GM18861 (cell line): ENCODE measurements at regions not wholly inside any gene's neighbourhood (a gene's known extent, or its start where the extent isn't known, plus 50 kb on each side); places are given as distances from the start of the nearest gene placed in this dataset.

ENCODE experiments used
- ATAC-seq: cut with Tn5 transposase; IDR thresholded peaks from one replicate; pipeline ENCODE4 v1.9.1; 2021; ENCODE audit not compliant: unreplicated experiment

- ATAC-seq, result no peak
Measured at GRCh38 chr5:142479150-142479549, 154.3 kb upstream of the SPRY4 start.

DNA sequence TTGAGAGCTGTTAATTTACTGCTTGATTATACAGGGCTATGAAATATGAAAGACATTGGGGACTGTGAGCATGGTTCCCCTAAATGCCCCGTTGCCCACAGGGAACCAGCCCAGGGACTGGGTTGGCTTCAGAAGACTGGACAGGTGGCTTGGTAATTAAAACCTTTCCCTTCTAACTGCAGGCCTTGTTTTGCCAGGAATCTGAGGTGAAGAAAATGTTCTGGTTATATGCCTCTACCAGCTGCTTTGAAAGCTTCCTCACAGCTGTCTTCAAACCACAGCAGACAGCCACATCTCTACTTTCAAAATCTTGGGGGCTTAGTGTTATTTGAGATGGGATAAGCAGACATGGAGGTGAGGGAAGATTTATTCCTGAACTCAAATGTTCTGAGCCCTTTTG, 153.3 kb upstream of the SPRY4 start:
- no peak for ATAC-seq

- no peak for ATAC-seq
Measured at GRCh38 chr5:142475102-142475513, 150.3 kb upstream of the SPRY4 start.

- ATAC-seq, result no peak
Measured at GRCh38 chr5:142474431-142475094, 149.7 kb upstream of the SPRY4 start.

DNA sequence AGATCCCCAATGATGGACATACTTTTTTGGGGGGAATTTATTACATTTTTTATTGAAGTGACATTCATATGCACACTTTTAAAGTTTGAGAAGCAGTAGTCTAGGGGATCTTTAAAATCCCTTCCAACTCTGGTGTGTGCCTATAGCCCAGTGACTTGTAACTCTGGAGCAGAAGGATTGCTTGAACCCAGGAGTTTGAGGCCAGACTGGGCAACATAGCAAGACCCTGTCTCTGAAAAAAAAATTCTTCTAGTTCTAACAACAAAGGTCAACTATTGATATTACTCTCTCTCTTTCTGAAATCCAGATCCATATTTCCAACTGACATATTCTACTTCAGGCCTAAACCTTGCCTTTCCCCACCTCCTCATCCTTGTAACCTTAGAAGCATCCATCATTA, 148.2 kb upstream of the SPRY4 start:
- no peak for ATAC-seq

DNA sequence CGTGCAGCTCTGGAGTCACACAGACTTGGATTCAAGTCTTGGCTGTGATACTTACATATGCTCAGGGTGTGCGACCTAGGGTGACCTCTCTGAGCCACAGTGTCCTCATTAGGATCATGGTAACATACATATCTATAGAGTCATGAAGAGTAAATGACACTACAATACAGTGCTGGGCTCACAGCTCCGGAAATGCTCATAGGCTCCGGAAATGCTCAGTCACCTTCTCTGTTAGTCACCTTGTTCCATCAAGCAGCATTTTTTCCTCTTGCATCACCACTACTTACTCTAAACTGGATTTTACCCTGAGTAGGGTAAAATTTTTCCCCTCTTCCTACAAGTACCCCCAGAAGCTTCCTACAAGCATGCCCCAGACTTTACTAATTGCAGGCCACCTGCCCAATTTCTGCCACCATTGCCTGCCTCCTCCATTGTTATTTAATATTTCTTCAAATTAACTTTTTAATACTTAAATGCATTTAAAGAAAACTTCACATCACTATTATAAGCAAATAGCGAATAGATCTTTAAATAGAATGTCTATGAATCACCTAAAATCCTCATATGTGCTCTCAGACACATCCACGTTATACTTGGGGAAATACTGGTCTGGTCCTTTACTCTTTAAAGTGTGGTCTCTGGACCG, 147.6 kb upstream of the SPRY4 start:
- ATAC-seq, result no peak

GRCh38 chr5:142466195-142466971, 141.6 kb upstream of the SPRY4 start:
- no peak for ATAC-seq

- no peak for ATAC-seq
Measured at GRCh38 chr5:142465476-142465875, 140.7 kb upstream of the SPRY4 start.

- ATAC-seq, result no peak
Measured at GRCh38 chr5:142463904-142464303, 139.1 kb upstream of the SPRY4 start.

DNA sequence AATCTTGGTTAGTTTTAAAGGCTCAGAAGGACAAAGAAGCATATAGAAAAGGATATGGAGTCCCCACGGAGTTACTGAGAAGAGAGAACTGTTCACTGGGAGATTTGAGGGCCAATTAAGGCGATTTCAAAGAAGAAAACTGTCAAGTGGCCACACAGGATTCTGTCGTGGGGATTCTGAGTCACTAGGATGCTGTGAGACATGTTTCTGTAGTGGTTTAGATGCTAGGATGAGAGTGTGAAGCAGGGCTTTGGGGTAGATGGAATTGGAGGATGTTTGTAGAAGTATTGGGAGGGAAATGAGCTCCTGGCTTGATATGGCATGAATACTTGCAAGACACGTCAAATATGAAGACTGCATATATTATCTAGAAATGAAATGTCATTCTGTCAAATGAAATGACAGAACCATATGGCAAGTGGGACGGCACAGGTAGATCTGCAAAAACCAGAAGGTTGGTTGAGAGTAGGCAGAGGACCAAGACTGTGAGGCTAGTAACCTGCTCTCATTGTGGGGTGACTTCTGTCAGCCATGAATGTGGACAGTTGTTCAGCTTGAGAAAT, 136.3 kb upstream of the SPRY4 start:
- no peak for ATAC-seq

DNA sequence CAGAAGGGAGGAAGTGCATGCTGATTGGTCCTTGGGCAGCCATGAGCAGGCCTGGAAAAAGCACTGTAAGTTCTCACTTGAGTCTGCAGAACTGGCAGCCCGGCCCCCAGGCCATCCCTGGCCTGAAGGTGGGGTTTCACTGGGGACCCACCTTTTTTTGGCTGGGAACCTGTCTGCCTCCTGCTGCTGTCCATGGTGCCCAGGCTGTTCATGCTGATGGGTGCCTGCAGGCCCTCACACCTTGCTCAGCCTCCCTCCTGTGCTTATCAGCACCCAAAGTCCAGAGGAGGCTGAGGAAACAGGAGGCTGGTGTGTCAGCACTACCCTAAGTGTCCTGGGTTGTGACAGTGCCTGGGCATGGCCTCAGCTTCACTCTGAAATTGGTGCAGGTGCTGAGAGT, 134.4 kb upstream of the SPRY4 start:
- no peak for ATAC-seq

DNA sequence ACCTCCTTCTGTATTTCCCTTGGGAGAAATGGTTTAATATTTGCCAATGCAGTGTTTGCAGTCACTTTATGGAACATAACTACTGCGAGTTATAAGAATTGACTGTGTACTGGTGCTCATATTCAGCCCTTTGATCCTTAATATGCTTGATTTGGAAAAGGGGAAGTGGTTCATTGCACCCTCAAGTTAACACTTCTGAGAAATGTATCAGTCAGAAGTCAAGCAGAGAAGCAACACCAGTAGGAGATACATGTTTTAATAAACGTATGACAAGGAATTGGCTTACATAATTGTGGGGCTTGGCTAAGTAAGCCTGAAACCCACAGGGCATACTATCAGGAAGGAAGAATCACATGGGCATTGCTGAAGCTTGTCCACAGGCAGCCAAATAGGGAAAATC, 131.0 kb upstream of the SPRY4 start:
- ATAC-seq, result no peak

DNA sequence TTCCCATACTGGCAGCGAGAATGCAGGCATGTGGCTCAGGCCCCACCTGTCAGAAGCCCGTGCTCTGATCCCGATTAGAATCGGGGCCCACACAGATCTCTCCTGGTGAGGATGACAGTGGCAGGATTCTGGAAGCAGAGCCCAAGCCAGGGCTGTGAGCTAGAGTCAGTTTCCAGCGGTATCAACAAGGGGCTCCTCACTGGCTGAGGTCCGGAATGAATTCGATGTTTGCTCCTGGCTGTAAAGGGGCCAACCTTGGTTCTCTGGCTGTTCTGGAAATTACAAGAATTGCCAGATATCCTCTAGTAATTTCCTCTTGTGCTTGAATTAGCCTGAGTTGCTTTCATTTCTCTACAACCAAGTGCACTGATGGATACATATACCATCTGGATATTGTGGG, 129.1 kb upstream of the SPRY4 start:
- no peak for ATAC-seq

DNA sequence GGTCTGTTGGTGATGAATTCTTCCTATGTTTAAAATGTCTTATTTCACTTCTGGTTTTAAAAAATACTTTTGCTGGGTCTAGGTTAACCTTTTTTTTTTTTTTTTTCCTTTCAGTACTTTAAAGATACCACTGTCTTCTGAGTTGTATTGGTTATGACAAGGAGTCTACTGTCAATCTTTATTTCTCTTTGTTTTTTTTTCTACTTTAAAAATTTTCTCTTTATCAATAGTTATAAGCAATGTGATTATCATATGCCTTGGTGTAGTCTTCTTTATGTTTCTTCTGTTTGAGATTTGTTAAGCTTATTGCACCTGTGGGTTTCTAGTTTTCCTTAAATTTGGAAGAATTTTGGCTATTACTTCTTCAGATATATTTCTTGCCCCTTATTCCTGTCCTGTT, 125.6 kb upstream of the SPRY4 start:
- no peak for ATAC-seq

DNA sequence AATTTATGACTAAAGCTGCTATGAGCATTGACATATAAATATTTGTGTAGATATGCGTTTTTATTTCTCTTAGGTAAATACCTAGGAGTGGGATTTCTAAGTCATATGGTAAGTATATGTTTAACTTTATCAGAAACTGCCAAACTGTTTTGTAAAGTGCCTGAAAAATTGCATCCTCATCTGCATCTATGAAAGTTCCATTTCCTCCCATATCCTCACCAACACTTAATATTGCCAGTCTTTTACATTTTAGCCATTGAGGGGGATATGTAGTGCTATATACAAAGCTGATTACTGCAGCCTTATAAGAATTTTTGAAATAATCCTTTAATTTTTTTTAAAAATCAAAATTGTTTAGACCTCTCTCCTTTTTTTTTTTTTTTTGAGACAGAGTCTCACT, 123.1 kb upstream of the SPRY4 start:
- ATAC-seq, result no peak

- ATAC-seq, result no peak
Measured at GRCh38 chr5:142446960-142447279, 122.1 kb upstream of the SPRY4 start.

- no peak for ATAC-seq
Measured at GRCh38 chr5:142446131-142446959, 121.5 kb upstream of the SPRY4 start.

DNA sequence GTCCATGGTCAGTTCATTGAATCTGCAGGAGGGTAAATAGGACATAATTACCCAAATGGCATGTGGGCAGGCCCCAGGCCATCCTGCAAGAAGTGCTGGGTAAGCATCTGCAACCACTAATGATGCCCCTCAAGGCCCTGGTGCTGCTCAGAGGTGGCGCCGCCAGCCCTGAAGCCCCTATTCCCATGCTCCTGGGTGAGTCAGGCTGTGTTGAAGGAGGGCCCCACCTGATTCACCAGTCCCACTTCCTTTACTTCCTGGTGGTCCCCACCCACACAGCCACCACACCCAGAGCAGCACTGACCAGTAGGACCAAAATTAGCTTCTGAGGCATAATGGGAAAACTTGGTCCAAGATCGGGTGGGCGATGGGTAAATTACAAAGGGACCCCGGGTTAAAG, 120.4 kb upstream of the SPRY4 start:
- ATAC-seq, result no peak

- ATAC-seq, result no peak
Measured at GRCh38 chr5:142441616-142442015, 116.8 kb upstream of the SPRY4 start.

GRCh38 chr5:142439207-142439860, 114.5 kb upstream of the SPRY4 start:
- ATAC-seq, result no peak

GRCh38 chr5:142438573-142438972, 113.8 kb upstream of the SPRY4 start:
- no peak for ATAC-seq
